Colonic mucosa (tissue), 4 donors: ENCODE measurements at regions not wholly inside any gene's neighbourhood (a gene's known extent, or its start where the extent isn't known, plus 50 kb on each side); places are given as distances from the start of the nearest gene placed in this dataset.

Experiments used
- DNase-seq: peaks from one replicate; pipeline ENCODE4 v3.0.0-alpha.2; 2020
- H3K27ac ChIP-seq: fragments of 200-600 bp; one replicate; pipeline ENCODE4 v1.8.0; 2021
- H3K27me3 ChIP-seq: fragments of 200-600 bp; one replicate; pipeline ENCODE4 v1.8.0; 2021
- H3K36me3 ChIP-seq: fragments of 200-600 bp; one replicate; pipeline ENCODE4 v1.8.0; 2021
- H3K4me1 ChIP-seq: fragments of 200-600 bp; one replicate; pipeline ENCODE4 v1.8.0; 2021; ENCODE audit warnings: mild to moderate bottlenecking
- H3K4me3 ChIP-seq: fragments of 200-600 bp; one replicate; pipeline ENCODE4 v1.8.0; 2021
- H3K9ac ChIP-seq, 2 donors: one replicate each; pipeline ENCODE4 v1.7.0; 2013; ENCODE audit warnings: control low read depth in 2 of 2, low read depth in 2 of 2, low read length in 2 of 2
- H3K9me3 ChIP-seq: fragments of 200-600 bp; one replicate; pipeline ENCODE4 v1.8.0; 2021
- intact Hi-C: fragments of 100-400 bp; cut with DNase I; formaldehyde crosslinking; loops from one replicate; pipeline ENCODE4 v1.14.1; 2022
- TF ChIP-seq, protein P1 (sequence below): fragments of 200-600 bp; IDR thresholded peaks from one replicate; pipeline ENCODE4 v1.8.0; 2022; ENCODE audit warnings: antibody characterized with exemption, mild to moderate bottlenecking
- donor health status: healthy.
- donor health status: DM: no; HTN: no; CAD: no.
- donor health status: DM: no; HTN: no; CAD: no.

DNA sequence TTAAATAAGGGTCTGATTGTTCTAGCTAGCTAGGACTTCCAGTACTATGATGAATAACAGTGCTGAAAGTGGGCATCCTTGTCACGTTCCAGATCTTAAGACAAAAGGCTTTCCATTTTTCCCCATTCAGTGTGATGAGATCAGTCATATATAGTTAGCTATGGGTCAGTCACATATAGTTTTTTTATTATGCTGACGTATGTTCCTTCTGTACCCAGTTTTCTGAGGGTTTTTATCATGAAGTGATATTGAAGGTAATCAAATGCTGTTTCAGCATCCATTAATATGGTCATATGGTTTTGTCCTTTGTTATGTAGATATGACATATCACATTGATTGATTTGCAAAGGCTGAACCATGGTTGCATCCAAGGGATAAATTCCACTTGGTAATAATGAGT is 800.1 kb upstream of the FBXO33 start:
- TF ChIP-seq, protein P1, sequence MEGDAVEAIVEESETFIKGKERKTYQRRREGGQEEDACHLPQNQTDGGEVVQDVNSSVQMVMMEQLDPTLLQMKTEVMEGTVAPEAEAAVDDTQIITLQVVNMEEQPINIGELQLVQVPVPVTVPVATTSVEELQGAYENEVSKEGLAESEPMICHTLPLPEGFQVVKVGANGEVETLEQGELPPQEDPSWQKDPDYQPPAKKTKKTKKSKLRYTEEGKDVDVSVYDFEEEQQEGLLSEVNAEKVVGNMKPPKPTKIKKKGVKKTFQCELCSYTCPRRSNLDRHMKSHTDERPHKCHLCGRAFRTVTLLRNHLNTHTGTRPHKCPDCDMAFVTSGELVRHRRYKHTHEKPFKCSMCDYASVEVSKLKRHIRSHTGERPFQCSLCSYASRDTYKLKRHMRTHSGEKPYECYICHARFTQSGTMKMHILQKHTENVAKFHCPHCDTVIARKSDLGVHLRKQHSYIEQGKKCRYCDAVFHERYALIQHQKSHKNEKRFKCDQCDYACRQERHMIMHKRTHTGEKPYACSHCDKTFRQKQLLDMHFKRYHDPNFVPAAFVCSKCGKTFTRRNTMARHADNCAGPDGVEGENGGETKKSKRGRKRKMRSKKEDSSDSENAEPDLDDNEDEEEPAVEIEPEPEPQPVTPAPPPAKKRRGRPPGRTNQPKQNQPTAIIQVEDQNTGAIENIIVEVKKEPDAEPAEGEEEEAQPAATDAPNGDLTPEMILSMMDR: no peak
- no peak overlapping the region for H3K27ac ChIP-seq
- no peaks in the 10 kb centered on the region for H3K27me3 ChIP-seq
- H3K36me3 ChIP-seq: no peaks in the 10 kb centered on the region
- no peaks in the 10 kb centered on the region for H3K9me3 ChIP-seq
- no peaks in the 10 kb centered on the region for H3K4me1 ChIP-seq
- no peak overlapping the region for H3K9ac ChIP-seq
- no peak for DNase-seq
- intact Hi-C loops: no loop called here
- no peak overlapping the region for H3K4me3 ChIP-seq

DNA sequence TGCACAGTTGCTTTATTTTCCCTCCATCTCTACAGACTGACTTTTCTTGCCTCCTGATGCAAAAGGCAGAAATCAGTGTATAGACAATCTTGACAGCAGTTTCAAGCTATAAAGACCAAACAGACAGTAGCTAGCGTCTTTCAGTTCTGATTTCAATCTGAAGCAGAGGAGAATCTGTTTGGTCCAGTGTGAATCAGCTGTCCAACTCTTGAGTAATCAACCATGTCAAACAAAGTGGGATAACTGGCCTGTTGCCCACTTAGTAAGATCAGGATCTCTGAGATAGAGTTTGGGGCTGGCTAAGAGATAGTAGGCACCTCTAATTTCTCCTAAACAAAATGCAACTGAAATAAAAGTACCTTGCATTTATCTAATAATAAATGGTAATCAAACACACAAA is 797.4 kb upstream of the FBXO33 start:
- DNase-seq: no peak
- TF ChIP-seq, protein P1: no peak
- Histone ChIP-seq H3K4me3 (no peak overlapping the region), H3K36me3 (no peaks in the 10 kb centered on the region), H3K27me3 (no peaks in the 10 kb centered on the region), H3K9me3 (no peaks in the 10 kb centered on the region), H3K27ac (no peak overlapping the region), H3K4me1 (no peaks in the 10 kb centered on the region), H3K9ac (no peak overlapping the region)
- intact Hi-C loops: no loop called here

DNA sequence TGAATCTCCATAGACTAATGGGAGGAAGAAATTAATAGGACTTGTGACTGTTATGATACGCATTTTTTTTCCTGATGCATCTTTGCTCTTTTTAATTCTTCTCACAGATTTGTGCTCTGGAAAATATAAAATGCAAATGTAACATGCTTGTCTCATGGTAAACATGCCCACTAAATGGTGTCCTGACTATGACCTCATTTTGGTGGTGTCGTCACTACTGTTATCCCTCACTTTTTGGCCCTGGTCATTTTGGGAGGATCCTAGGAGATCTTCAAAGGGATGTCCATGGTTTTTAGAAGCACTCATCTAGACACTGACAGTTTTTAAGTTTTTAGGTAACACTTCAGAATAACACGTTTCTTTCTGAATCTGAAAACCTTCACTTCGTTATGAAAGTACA is 790.8 kb upstream of the FBXO33 start:
- DNase-seq: no peak
- H3K4me3 ChIP-seq: no peak overlapping the region
- H3K27me3 ChIP-seq: no peaks in the 10 kb centered on the region
- intact Hi-C loops: no loop called here
- H3K9me3 ChIP-seq: no peaks in the 10 kb centered on the region
- no peaks in the 10 kb centered on the region for H3K4me1 ChIP-seq
- H3K27ac ChIP-seq: no peak overlapping the region
- H3K36me3 ChIP-seq: no peaks in the 10 kb centered on the region
- no peak overlapping the region for H3K9ac ChIP-seq
- TF ChIP-seq, protein P1: no peak

DNA sequence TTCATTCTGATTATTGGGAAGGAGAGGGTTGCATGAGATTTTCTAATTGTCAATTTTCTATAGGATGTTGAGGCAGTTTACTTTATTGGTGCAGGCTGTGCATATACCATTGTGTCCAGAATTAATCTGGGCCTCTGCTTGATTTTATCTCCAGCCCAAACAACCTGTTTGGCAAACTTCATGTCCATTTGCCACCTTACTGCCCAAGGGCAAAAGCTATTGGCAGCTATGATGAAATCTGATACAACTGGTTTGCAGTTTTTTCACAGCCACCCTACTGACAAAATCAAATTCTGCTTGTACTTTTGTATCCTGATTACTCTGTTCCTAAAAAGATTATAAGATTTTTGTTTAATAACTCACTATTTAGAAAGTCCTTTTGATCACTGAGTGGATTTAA is 789.2 kb upstream of the FBXO33 start:
- Histone ChIP-seq H3K4me3 (no peak overlapping the region), H3K36me3 (no peaks in the 10 kb centered on the region), H3K27me3 (no peaks in the 10 kb centered on the region), H3K4me1 (no peaks in the 10 kb centered on the region), H3K27ac (no peak overlapping the region), H3K9ac (no peak overlapping the region), H3K9me3 (no peaks in the 10 kb centered on the region)
- TF ChIP-seq, protein P1: no peak
- intact Hi-C loops: no loop called here
- DNase-seq: no peak

DNA sequence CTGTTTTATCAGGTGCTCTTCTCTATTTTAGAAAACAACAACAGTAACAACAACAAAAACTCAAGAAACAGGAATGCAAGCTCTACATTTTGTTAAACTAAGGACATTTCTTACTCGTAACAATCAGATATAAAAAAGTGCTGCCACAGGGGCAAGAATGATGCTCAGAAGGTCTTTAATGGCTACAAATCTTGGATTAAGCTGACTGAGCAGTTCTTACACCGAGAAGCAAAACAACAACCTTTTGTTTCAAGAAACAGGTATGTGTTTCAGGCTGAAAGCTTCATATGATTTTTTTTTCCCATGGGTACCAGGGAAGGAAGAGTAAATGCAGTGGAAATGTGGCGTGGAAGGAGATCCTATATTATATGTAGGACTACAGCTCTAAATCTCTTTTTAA is 786.8 kb upstream of the FBXO33 start:
- no peaks in the 10 kb centered on the region for H3K4me1 ChIP-seq
- no peak overlapping the region for H3K27ac ChIP-seq
- H3K4me3 ChIP-seq: no peak overlapping the region
- intact Hi-C loops: no loop called here
- TF ChIP-seq, protein P1: no peak
- no peaks in the 10 kb centered on the region for H3K27me3 ChIP-seq
- H3K9me3 ChIP-seq: no peaks in the 10 kb centered on the region
- no peak for DNase-seq
- H3K36me3 ChIP-seq: no peaks in the 10 kb centered on the region
- no peak overlapping the region for H3K9ac ChIP-seq
